HEK293T (cell line): ENCODE measurements at regions not wholly inside any gene's neighbourhood (a gene's known extent, or its start where the extent isn't known, plus 50 kb on each side); places are given as distances from the start of the nearest gene placed in this dataset.

ENCODE experiments used
- ELF4 ChIP-seq: fragments of 450-650 bp; IDR thresholded peaks from 2 replicates; pipeline ENCODE4 v1.6.1; 2017; ENCODE audit warnings: antibody characterized with exemption
- FOXA1 ChIP-seq: fragments of 450-650 bp; IDR thresholded peaks from 2 replicates; pipeline ENCODE4 v1.6.1; 2016; ENCODE audit warnings: mild to moderate bottlenecking
- FOXK2 ChIP-seq: fragments of 450-650 bp; IDR thresholded peaks from 2 replicates; pipeline ENCODE4 v1.6.1; 2016; ENCODE audit warnings: mild to moderate bottlenecking
- NFRKB ChIP-seq: fragments of 450-650 bp; IDR thresholded peaks from 2 replicates; pipeline ENCODE4 v1.6.1; 2016; ENCODE audit warnings: mild to moderate bottlenecking, moderate library complexity
- SP1 ChIP-seq: fragments of 450-650 bp; IDR thresholded peaks from 2 replicates; pipeline ENCODE4 v1.6.1; 2017
- ZNF384 ChIP-seq: fragments of 450-650 bp; IDR thresholded peaks from 2 replicates; pipeline ENCODE4 v1.6.1; 2016

DNA sequence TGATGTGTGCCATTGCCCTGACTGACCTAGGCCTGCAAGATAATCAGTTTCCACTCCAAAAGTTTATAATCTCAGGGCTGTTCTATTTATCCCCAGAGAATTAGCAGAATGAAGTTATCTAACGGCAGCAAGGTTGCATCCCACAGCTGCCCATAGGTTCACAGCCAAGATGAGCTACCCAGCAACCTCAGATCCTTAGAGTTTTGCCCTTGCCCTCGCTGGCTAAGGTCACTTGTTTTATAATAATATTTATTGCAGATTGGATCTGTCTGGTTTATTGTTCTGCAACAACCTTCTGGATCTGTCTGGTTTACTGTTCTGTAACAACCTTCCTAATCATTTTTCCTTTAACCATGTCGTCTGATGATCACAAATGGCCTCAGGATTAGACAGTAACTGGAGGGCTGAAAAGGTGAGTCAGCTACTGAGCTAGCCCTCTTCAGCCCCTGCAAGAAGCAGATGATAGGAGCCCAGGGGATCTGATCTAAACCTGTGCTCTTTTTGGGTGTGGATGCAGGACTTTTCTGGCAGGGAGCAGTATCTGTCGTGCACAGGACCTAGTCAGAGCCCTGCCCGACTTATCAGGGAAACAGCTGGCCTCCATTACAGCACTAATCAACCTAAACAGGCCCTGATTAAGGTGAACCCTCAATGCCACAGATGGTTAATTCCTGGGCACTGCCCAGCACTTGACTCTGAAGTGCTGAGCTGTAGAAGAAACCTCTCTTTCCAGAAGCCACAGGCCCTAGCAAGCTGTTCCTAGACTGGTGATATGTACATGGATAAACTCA is 642.9 kb upstream of the KIRREL3 start:
- no peak for TF ChIP-seq FOXK2
- TF ChIP-seq ELF4, result no peak
- TF ChIP-seq SP1, result no peak
- no peak for TF ChIP-seq FOXA1
- TF ChIP-seq ZNF384, result no peak
- TF ChIP-seq NFRKB, result no peak
